ENCODE measurements at regions not wholly inside any gene's neighbourhood (a gene's known extent, or its start where the extent isn't known, plus 50 kb on each side); places are given as distances from the start of the nearest gene placed in this dataset.

DNA sequence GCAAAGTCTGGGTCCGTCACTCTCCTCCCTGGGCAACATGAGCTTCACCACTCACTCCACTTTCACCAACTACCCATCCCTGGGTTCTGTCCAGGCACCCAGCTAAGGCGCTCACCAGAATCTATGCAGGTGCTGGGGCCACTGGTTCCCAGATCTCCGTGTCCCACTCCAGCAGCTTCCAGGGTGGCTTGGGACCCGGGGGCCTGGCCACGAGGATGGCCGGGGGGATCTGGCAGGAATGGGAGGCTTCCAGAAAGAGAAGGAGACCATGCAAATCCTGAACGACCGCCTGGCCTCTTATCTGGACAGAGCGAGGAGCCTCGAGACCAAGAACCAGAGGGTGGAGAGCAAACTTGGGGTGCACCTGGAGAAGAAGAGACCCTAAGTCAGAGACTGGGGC is 1611.0 kb upstream of the ACO1 start:
- TF ChIP-seq, protein P1, sequence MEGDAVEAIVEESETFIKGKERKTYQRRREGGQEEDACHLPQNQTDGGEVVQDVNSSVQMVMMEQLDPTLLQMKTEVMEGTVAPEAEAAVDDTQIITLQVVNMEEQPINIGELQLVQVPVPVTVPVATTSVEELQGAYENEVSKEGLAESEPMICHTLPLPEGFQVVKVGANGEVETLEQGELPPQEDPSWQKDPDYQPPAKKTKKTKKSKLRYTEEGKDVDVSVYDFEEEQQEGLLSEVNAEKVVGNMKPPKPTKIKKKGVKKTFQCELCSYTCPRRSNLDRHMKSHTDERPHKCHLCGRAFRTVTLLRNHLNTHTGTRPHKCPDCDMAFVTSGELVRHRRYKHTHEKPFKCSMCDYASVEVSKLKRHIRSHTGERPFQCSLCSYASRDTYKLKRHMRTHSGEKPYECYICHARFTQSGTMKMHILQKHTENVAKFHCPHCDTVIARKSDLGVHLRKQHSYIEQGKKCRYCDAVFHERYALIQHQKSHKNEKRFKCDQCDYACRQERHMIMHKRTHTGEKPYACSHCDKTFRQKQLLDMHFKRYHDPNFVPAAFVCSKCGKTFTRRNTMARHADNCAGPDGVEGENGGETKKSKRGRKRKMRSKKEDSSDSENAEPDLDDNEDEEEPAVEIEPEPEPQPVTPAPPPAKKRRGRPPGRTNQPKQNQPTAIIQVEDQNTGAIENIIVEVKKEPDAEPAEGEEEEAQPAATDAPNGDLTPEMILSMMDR (IDR thresholded peaks at IDR 0.05; ENCODE audit: low read depth, low read length): no peak
- TF ChIP-seq EZH2phosphoT487 (IDR thresholded peaks at IDR 0.05; ENCODE audit: low read depth): no peak
